GM13977 (cell line): ENCODE measurements at regions not wholly inside any gene's neighbourhood (a gene's known extent, or its start where the extent isn't known, plus 50 kb on each side); places are given as distances from the start of the nearest gene placed in this dataset.

Source experiments
- DNase-seq: peaks from one replicate; pipeline ENCODE4 v3.0.0; 2012; ENCODE audit warnings: low spot score
- CTCF ChIP-seq: IDR thresholded peaks from 2 replicates; pipeline ENCODE4 v1.5.1; 2012; ENCODE audit warnings: mild to moderate bottlenecking, control low read depth; ENCODE audit not compliant: insufficient read depth; ENCODE audit errors: extremely low read depth, missing control alignments
- in situ Hi-C: fragments of 300-500 bp; cut with MboI; formaldehyde crosslinking; loops from one replicate; pipeline ENCODE4 v1.12.0; 2022; ENCODE audit warnings: low sequenced_read_pairs, low pct_unique_long_range_greater_than_20kb, mixed read lengths, inconsistent platforms; ENCODE audit not compliant: unreplicated experiment

- in situ Hi-C loops, result no loop called here
- no peak for DNase-seq
- TF ChIP-seq CTCF, result no peak
Measured at GRCh38 chr1:2914702-2915101, 106.6 kb upstream of the ACTRT2 start.

DNA sequence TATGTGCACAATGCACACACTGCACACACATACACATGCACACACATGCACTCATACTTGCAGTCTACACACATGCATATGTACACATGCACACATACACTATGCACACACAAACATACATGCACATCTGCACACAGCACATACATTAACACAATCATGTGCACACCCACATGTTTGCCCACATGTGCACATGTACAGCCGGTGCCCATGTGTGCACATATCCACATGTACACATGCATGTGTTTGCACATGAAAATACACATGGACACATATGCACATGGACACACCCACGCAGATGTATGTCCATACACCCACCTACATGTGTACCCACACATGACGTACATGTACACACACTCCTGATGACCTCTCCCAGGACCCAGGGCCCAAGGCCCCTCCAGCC lies 105.1 kb upstream of the ACTRT2 start:
- DNase-seq, result no peak
- no peak for TF ChIP-seq CTCF
- in situ Hi-C loops, result no loop called here

GRCh38 chr1:2916706-2917105 lies 104.6 kb upstream of the ACTRT2 start:
- in situ Hi-C loops, result no loop called here
- no peak for TF ChIP-seq CTCF
- DNase-seq, result no peak

- in situ Hi-C loops, result no loop called here
- no peak for TF ChIP-seq CTCF
- no peak for DNase-seq
Measured at GRCh38 chr1:2917284-2917683, 104.0 kb upstream of the ACTRT2 start.

- DNase-seq, result no peak
- in situ Hi-C loops, result no loop called here
- no peak for TF ChIP-seq CTCF
Measured at GRCh38 chr1:2918441-2918840, 102.8 kb upstream of the ACTRT2 start.

- no peak for TF ChIP-seq CTCF
- in situ Hi-C loops, result no loop called here
- DNase-seq, result no peak
Measured at GRCh38 chr1:2919841-2920240, 101.4 kb upstream of the ACTRT2 start.

DNA sequence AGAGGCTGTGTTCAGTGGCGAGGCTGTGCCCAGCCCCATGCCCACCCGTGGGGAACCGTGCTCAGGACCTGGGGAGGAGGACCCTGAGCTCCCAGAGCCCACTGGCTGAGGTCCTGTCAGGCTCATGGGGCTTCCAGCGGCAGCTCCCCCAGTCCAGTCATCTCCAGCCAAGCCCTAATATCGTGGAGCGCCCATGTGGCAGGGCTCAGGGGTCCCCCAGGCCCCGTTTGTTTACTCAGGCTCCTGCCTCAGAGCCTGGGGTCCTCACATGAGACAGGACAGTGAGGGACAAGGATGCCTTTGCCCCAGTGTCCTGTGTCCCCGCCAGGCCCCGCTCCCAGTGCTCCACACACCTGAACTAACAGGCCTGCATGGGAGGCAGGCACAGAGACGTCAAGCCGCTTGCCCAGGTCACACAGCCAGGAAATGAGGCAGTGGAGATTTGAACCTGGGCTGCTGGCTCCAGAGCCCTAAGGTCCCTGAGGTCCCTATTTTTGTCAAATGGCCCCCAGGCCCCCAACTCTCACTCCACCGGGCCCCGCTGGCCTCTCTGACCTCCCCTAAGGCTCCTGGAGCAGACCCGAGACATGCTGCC lies 100.7 kb upstream of the ACTRT2 start:
- in situ Hi-C loops, result no loop called here
- DNase-seq, result no peak
- TF ChIP-seq CTCF, result no peak
